ENCODE measurements at regions not wholly inside any gene's neighbourhood (a gene's known extent, or its start where the extent isn't known, plus 50 kb on each side); places are given as distances from the start of the nearest gene placed in this dataset.

GRCh38 chr5:176735383-176736265 is 74.7 kb upstream of the UNC5A start:
- no peak for TF ChIP-seq CTCF (IDR thresholded peaks at IDR 0.05)

GRCh38 chr5:176736301-176736930 is 73.9 kb upstream of the UNC5A start:
- TF ChIP-seq CTCF (IDR thresholded peaks at IDR 0.05), result no peak

GRCh38 chr5:176736931-176737745 is 73.2 kb upstream of the UNC5A start:
- TF ChIP-seq CTCF (IDR thresholded peaks at IDR 0.05), result no peak

- no peak for TF ChIP-seq CTCF (IDR thresholded peaks at IDR 0.05)
Measured at GRCh38 chr5:176737746-176738636, 72.4 kb upstream of the UNC5A start.

- no peak for TF ChIP-seq CTCF (IDR thresholded peaks at IDR 0.05)
Measured at GRCh38 chr5:176738637-176739250, 71.6 kb upstream of the UNC5A start.

GRCh38 chr5:176739461-176740051 is 70.8 kb upstream of the UNC5A start:
- no peak for TF ChIP-seq CTCF (IDR thresholded peaks at IDR 0.05)
